Loucy (cell line): ENCODE measurements at regions not wholly inside any gene's neighbourhood (a gene's known extent, or its start where the extent isn't known, plus 50 kb on each side); places are given as distances from the start of the nearest gene placed in this dataset.

Experiments used
- CTCF ChIP-seq: fragments of 200-600 bp; sonication (generic); conservative IDR thresholded peaks from 2 replicates; pipeline ENCODE4 v1.5.1; 2014; ENCODE audit warnings: mild to moderate bottlenecking, antibody characterized with exemption, low read length
- EZH2phosphoT487 ChIP-seq: fragments of 200-600 bp; IDR thresholded peaks from 2 replicates; pipeline ENCODE4 v1.6.1; 2018; ENCODE audit warnings: antibody characterized with exemption, mild to moderate bottlenecking, moderate library complexity, borderline replicate concordance

- no peak for TF ChIP-seq CTCF
- TF ChIP-seq EZH2phosphoT487 = no peak
Measured at GRCh38 chr11:41935241-41935640, 475.8 kb upstream of the LRRC4C start.
